B cell (primary cell): ENCODE measurements at regions not wholly inside any gene's neighbourhood (a gene's known extent, or its start where the extent isn't known, plus 50 kb on each side); places are given as distances from the start of the nearest gene placed in this dataset.
"Not testable (repeated sequence)": the region's sequence is repeated elsewhere in the genome, so short reads cannot be mapped to it uniquely, and the experiment has no call there.

Source experiments
- ATAC-seq: fragments of 200-7000 bp; cut with Tn5 transposase; one replicate; pipeline ENCODE4 v1.10.0; 2021; ENCODE audit warnings: low read depth, mild to moderate bottlenecking, moderate number of reproducible peaks, moderate library complexity
- CTCF ChIA-PET: fragments of 350-600 bp; sonication (Branson Sonifier 250); formaldehyde crosslinking; loops from one replicate; lab custom pipeline; 2021; ENCODE audit warnings: antibody characterized with exemption, inconsistent platforms; lab: Charles Lee
- POLR2A ChIA-PET: fragments of 350-600 bp; sonication (Branson Sonifier 250); formaldehyde crosslinking; loops from one replicate; lab custom pipeline; 2021; ENCODE audit warnings: antibody characterized with exemption; lab: Charles Lee
- DNase-seq: peaks from one replicate; pipeline ENCODE4 v3.0.0; 2013
- H2AFZ ChIP-seq: 2 replicates; pipeline ENCODE4 v1.6.1; 2012; ENCODE audit warnings: mild to moderate bottlenecking, low read depth, low read length; ENCODE audit not compliant: insufficient read depth, poor library complexity, severe bottlenecking
- H3K27ac ChIP-seq, 2 donors: 1 replicate in 1 of 2; 2 replicates in 1 of 2; pipeline ENCODE4 v1.5.1; 2012 to 2013; ENCODE audit warnings: low read length in 2 of 2, mild to moderate bottlenecking in 2 of 2, moderate library complexity in 1 of 2
- H3K27me3 ChIP-seq, 4 experiments: fragments of 200-600 bp in 1 of 4; sonication (generic) in 1 of 4; replicated peaks in 1 of 4; 1 replicate in 2 of 4; 2 replicates in 2 of 4; pipeline versions ENCODE4 v1.6.1 to v1.7.0; 2013 to 2016; ENCODE audit warnings: low read length in 3 of 4, mild to moderate bottlenecking in 2 of 4, mixed read lengths in 1 of 4, moderate library complexity in 1 of 4; ENCODE audit not compliant: insufficient read depth in 4 of 4, control insufficient read depth in 3 of 4; ENCODE audit errors: control extremely low read depth in 1 of 4
- H3K36me3 ChIP-seq, 2 experiments: replicated peaks in 1 of 2; 1 replicate in 1 of 2; 2 replicates in 1 of 2; pipeline versions ENCODE4 v1.6.1 to v1.7.1; 2013; ENCODE audit warnings: low read length in 1 of 2; ENCODE audit not compliant: insufficient read depth in 2 of 2, control insufficient read depth in 1 of 2; ENCODE audit errors: control extremely low read depth in 1 of 2, extremely low read depth in 1 of 2
- H3K4me1 ChIP-seq, 2 donors: fragments of 200-600 bp in 1 of 2; sonication (generic) in 1 of 2; 1 replicate in 1 of 2; 2 replicates in 1 of 2; pipeline versions ENCODE4 v1.5.1 to v1.6.1; 2013 to 2017; ENCODE audit warnings: low read length in 2 of 2; ENCODE audit not compliant: control insufficient read depth in 2 of 2, insufficient read depth in 2 of 2
- H3K4me2 ChIP-seq: replicated peaks from 2 replicates; pipeline ENCODE3; 2012; ENCODE audit warnings: mild to moderate bottlenecking, low read depth, low read length; ENCODE audit not compliant: poor library complexity, severe bottlenecking
- H3K4me3 ChIP-seq, 5 experiments: fragments of 200-600 bp in 1 of 5; sonication (generic) in 1 of 5; 1 replicate in 3 of 5; 2 replicates in 2 of 5; pipeline versions ENCODE4 v1.5.1 to v1.7.0; 2011 to 2016; ENCODE audit warnings: low read length in 4 of 5, mild to moderate bottlenecking in 4 of 5, low read depth in 2 of 5, control low read depth in 1 of 5, moderate library complexity in 1 of 5; ENCODE audit not compliant: insufficient read depth in 1 of 5; ENCODE audit errors: control extremely low read depth in 1 of 5, extremely low read depth in 1 of 5
- H3K79me2 ChIP-seq: fragments of 200-600 bp; sonication (generic); one replicate; pipeline ENCODE4 v1.6.0; 2016; ENCODE audit warnings: low read length; ENCODE audit not compliant: control insufficient read depth, insufficient read depth
- H3K9ac ChIP-seq: fragments of 200-600 bp; sonication (generic); 2 replicates; pipeline ENCODE4 v1.6.1; 2017; ENCODE audit warnings: mild to moderate bottlenecking, low read length, moderate library complexity
- H3K9me3 ChIP-seq, 3 donors: one replicate each; pipeline versions ENCODE4 v1.6.1 to v1.7.1; 2013; ENCODE audit warnings: low read length in 2 of 3; ENCODE audit not compliant: control insufficient read depth in 2 of 3, insufficient read depth in 1 of 3; ENCODE audit errors: control extremely low read depth in 1 of 3
- H4K20me1 ChIP-seq: 2 replicates; pipeline ENCODE4 v1.6.0; 2012; ENCODE audit warnings: mild to moderate bottlenecking, low read length; ENCODE audit not compliant: insufficient read depth, control insufficient read depth, poor library complexity, severe bottlenecking
- H3K27ac Mint-ChIP-seq: one replicate; pipeline ENCODE4 v1.8.0; 2021; ENCODE audit warnings: mixed read lengths
- H3K27me3 Mint-ChIP-seq: one replicate; pipeline ENCODE4 v1.8.0; 2021; ENCODE audit warnings: mixed read lengths
- H3K4me1 Mint-ChIP-seq: one replicate; pipeline ENCODE4 v1.8.0; 2021; ENCODE audit warnings: mixed read lengths
- H3K4me3 Mint-ChIP-seq: one replicate; pipeline ENCODE4 v1.8.0; 2021; ENCODE audit warnings: mixed read lengths
- H3K9me3 Mint-ChIP-seq: one replicate; pipeline ENCODE4 v1.8.0; 2022; ENCODE audit warnings: mixed read lengths; ENCODE audit not compliant: insufficient read depth
- CTCF ChIP-seq: fragments of 200-600 bp; IDR thresholded peaks from one replicate; pipeline ENCODE4 v1.8.0; 2022; ENCODE audit warnings: antibody characterized with exemption, mild to moderate bottlenecking
- EZH2 ChIP-seq: IDR thresholded peaks from 2 replicates; pipeline ENCODE4 v1.6.1; 2012; ENCODE audit warnings: borderline replicate concordance, low read depth, mild to moderate bottlenecking, moderate library complexity, low read length; ENCODE audit not compliant: insufficient read depth, poor library complexity, severe bottlenecking
- WGBS: methylation state at CpG from one replicate; pipeline ENCODE4 v1.1.5; 2013; ENCODE audit warnings: missing lambda C conversion rate; ENCODE audit not compliant: insufficient coverage; 5-methylcytosine and 5-hydroxymethylcytosine counted together
- intact Hi-C: fragments of 100-400 bp; cut with micrococcal nuclease; formaldehyde crosslinking; loops from one replicate; pipeline ENCODE4 v1.10.0; 2022

GRCh38 chr2:234352270-234352669 is 144.6 kb downstream of the ARL4C start:
- 100% methylated on average over 4 of the region's 7 CpGs for WGBS
- H3K9me3 Mint-ChIP-seq: peaks cover 11% of the 10 kb centered on the region
- no peaks in the 10 kb centered on the region for H3K36me3 ChIP-seq
- H2AFZ ChIP-seq: no peak overlapping the region
- peaks cover 30% of the 10 kb centered on the region for H3K4me1 Mint-ChIP-seq
- no peaks in the 10 kb centered on the region for H4K20me1 ChIP-seq
- no peak overlapping the region for H3K27ac Mint-ChIP-seq
- DNase-seq (no peak), ATAC-seq (no peak)
- POLR2A ChIA-PET: no interaction called here
- H3K9me3 ChIP-seq: peaks cover 0 to 7% (median 3%) of the 10 kb centered on the region in 3 donors
- intact Hi-C loops: no loop called here
- H3K4me3 ChIP-seq: no peak overlapping the region
- no peak overlapping the region for H3K9ac ChIP-seq
- no peaks in the 10 kb centered on the region for H3K27me3 ChIP-seq
- H3K27ac ChIP-seq: no peak overlapping the region
- peaks cover 20 to 23% of the 10 kb centered on the region in 2 donors for H3K4me1 ChIP-seq
- H3K4me3 Mint-ChIP-seq: no peak overlapping the region
- no peaks in the 10 kb centered on the region for H3K27me3 Mint-ChIP-seq
- H3K4me2 ChIP-seq: no peak overlapping the region
- CTCF ChIA-PET: no interaction called here
- H3K79me2 ChIP-seq: no peaks in the 10 kb centered on the region
- no peak for TF ChIP-seq EZH2
- no peak for TF ChIP-seq CTCF

- POLR2A ChIA-PET, H3K9ac ChIP-seq, H3K27ac ChIP-seq, H3K36me3 ChIP-seq, CTCF ChIA-PET, H3K4me2 ChIP-seq, H3K27ac Mint-ChIP-seq, H4K20me1 ChIP-seq, DNase-seq, H3K27me3 ChIP-seq, ATAC-seq, H2AFZ ChIP-seq, H3K9me3 ChIP-seq, H3K4me3 ChIP-seq, H3K4me3 Mint-ChIP-seq, intact Hi-C loops, H3K79me2 ChIP-seq, H3K27me3 Mint-ChIP-seq: not testable (repeated sequence)
- no CpG with 5 or more reads among the region's 10 CpGs for WGBS
- peaks cover 11% of the 10 kb centered on the region for H3K9me3 Mint-ChIP-seq
- H3K4me1 Mint-ChIP-seq: peaks cover 34% of the 10 kb centered on the region
- H3K4me1 ChIP-seq: peaks cover 20 to 23% of the 10 kb centered on the region in 2 donors
Observed at GRCh38 chr2:234351866-234352265, 145.0 kb downstream of the ARL4C start.
